AG09319 (cell line): ENCODE measurements at regions not wholly inside any gene's neighbourhood (a gene's known extent, or its start where the extent isn't known, plus 50 kb on each side); places are given as distances from the start of the nearest gene placed in this dataset.

Source experiments
- DNase-seq: peaks from one replicate; pipeline ENCODE4 v3.0.0-alpha.2; 2010; ENCODE audit warnings: low read depth; ENCODE audit errors: extremely low read depth
- TF ChIP-seq, protein P1 (sequence below): IDR thresholded peaks from 2 replicates; pipeline ENCODE4 v1.5.1; 2011; ENCODE audit warnings: low read depth, mild to moderate bottlenecking, inconsistent platforms, low read length, moderate library complexity

- no peak for DNase-seq
- TF ChIP-seq, protein P1, sequence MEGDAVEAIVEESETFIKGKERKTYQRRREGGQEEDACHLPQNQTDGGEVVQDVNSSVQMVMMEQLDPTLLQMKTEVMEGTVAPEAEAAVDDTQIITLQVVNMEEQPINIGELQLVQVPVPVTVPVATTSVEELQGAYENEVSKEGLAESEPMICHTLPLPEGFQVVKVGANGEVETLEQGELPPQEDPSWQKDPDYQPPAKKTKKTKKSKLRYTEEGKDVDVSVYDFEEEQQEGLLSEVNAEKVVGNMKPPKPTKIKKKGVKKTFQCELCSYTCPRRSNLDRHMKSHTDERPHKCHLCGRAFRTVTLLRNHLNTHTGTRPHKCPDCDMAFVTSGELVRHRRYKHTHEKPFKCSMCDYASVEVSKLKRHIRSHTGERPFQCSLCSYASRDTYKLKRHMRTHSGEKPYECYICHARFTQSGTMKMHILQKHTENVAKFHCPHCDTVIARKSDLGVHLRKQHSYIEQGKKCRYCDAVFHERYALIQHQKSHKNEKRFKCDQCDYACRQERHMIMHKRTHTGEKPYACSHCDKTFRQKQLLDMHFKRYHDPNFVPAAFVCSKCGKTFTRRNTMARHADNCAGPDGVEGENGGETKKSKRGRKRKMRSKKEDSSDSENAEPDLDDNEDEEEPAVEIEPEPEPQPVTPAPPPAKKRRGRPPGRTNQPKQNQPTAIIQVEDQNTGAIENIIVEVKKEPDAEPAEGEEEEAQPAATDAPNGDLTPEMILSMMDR, result no peak
Measured at GRCh38 chr10:7098160-7098762, 312.6 kb downstream of the SFMBT2 start.

DNA sequence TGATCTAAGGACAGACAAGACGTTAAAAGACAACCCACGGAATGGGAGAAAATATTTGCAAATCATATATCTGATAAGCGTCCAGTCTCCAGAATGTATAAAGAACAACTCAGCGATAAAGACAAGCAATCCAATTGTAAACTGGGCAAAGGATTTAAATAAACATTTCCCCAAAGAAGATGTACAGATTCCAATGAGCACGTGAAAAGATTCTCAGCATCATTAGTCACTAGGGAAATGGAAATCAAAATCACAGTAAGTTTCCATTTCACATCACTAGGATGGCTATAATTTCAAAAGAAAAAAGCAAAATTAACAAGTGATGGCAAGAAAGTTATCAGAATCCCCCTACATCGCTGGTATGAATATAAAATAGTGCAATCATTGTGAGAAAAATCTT, 316.1 kb downstream of the SFMBT2 start:
- no peak for DNase-seq
- TF ChIP-seq, protein P1, result no peak

DNA sequence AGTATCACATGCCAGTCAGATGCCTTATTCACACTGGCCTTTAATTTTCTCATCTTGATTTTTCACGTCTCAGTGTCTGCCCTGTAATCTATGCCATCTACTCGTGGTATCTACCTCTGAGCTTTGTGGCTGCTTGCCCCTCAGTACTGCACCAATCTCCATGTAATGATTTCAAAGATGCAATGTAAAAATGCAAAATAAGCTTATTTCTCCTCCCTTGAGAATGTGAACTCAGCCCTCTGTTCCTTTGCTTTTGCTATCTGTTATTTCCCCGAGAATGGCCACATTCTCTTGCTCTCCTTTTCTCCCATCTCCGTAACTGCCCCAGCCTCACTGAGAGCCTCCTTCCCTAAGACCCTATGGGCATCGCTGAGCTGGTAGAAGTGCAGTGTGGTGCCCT, 317.5 kb downstream of the SFMBT2 start:
- no peak for DNase-seq
- TF ChIP-seq, protein P1, result no peak

DNA sequence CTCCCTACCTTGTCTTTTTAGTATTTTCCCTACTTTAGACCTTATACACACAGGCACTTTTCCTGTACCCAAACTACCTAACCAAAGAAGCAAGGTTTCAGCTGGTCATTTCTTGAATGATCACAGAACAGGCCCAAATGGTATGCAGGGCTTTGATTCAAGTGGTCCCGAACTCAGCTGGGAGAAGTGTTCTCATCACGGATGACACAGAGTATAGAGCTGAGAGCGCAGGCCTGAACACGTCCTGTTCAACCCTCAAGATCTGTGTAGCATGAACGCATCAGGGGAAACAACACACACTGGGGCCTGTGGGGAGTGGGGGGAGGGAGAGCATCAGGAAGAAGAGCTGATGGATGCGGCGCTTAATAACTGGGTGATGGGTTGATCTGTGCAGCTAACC, 318.2 kb downstream of the SFMBT2 start:
- no peak for DNase-seq
- TF ChIP-seq, protein P1, result no peak

DNA sequence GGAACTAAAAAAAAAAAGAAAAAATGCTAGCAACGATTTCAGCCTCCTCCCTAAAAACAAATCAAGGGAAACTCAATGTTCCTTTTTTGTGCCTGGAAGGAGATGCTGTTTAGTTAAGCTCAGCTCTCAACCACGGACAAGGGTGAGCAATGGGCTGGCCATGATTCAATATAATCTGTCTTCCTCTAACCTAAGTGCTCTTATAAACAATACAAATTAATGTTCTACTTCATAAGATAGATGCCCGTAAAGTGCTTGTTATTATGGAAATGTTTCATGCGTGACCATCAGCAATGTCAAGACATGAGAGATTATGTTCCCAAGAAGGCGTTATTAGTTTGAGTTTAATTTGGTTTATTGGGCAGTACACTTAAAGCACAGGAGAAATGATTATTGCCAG, 320.3 kb downstream of the SFMBT2 start:
- no peak for DNase-seq
- TF ChIP-seq, protein P1, result no peak

DNA sequence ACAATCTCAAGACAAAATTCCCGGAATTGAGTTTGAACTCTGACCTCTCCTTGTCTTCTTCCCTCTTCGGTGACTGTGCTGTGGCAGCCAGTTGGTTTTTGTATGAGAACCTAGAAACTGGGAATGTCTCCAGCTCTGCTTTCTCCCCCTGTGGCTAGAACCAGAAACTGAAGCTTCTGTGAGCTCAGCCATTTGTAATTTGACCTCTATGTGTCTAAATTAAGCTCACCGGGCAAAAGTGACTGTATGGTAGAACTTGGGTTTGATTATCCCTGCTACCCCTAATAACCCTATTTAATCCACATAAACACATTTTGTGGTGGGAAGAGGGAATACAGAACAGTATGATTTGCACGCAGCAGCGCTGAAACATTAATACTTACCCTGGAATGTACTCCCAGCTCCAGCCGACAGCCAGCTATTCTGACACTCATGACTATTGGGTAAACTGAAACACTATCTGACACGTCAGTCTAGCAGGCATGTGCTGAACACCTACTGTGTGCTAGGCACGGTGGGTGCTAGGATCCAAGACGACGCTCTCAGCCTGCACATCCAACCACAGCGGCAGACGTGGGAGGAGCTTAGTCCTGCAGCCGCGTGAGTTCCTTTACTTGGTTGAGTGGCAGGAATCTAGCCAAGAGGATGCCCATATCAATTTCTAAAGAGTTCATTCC, 324.8 kb downstream of the SFMBT2 start:
- DNase-seq, result no peak
- TF ChIP-seq, protein P1, result no peak

- DNase-seq, result no peak
- TF ChIP-seq, protein P1, result no peak
Measured at GRCh38 chr10:7085147-7085912, 325.5 kb downstream of the SFMBT2 start.
